ENCODE measurements at regions not wholly inside any gene's neighbourhood (a gene's known extent, or its start where the extent isn't known, plus 50 kb on each side); places are given as distances from the start of the nearest gene placed in this dataset.
"Not testable (repeated sequence)": the region's sequence is repeated elsewhere in the genome, so short reads cannot be mapped to it uniquely, and the experiment has no call there.

DNA sequence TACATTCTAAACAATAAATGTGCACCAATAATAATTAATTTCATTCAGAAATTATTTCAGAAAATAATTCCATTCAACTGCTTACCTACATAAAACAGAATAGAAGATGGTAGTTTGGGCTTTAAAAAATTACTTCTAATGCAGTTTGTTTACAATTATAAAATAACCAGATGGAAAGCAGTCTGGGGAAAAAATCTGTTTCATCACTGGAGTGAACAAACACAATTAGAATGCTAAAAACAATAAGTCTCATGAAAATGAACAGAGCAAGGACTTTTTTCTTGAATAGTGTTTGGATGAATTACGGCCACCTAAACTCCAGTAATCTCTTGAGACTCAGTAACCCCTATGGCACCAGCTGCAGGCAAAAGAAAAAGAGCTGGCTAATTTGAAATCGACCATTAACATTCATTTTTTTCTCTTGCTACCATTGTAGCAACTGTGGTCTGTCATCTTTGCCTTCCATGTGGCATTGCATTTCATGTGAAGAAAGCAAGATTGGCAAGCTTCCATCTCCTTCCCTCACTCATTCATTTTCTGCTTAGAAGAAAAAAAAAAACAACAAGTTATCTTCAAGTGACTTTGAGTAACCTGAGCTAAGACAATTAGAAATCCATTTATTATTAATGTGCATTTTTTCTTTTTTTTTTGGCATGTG is 88.4 kb upstream of the CEP85L start:
- no peaks in the 10 kb centered on the region for H3K36me3 ChIP-seq (replicated peaks)
- in situ Hi-C loops (cut with MboI; ENCODE audit: low sequenced_read_pairs) = no loop called here
- H3K4me3 ChIP-seq = no peak overlapping the region
- DNase-seq (ENCODE audit: low spot score in 2 of 2) = no peak
- H3K9me3 ChIP-seq = no peaks in the 10 kb centered on the region
- no peaks in the 10 kb centered on the region for H3K4me1 ChIP-seq
- H3K27me3 ChIP-seq (ENCODE audit: low read depth) = no peaks in the 10 kb centered on the region

- H3K4me3 ChIP-seq = no peak overlapping the region
- H3K36me3 ChIP-seq (replicated peaks) = no peaks in the 10 kb centered on the region
- no peaks in the 10 kb centered on the region for H3K9me3 ChIP-seq
- DNase-seq (ENCODE audit: low spot score in 2 of 2) = no peak
- H3K4me1 ChIP-seq = no peaks in the 10 kb centered on the region
- no peaks in the 10 kb centered on the region for H3K27me3 ChIP-seq (ENCODE audit: low read depth)
- in situ Hi-C loops (cut with MboI; ENCODE audit: low sequenced_read_pairs) = no loop called here
Measured at GRCh38 chr6:118736440-118736839, 85.0 kb upstream of the CEP85L start.

GRCh38 chr6:118735320-118735719 is 83.9 kb upstream of the CEP85L start:
- in situ Hi-C loops (cut with MboI; ENCODE audit: low sequenced_read_pairs) = no loop called here
- H3K4me3 ChIP-seq = no peak overlapping the region
- no peaks in the 10 kb centered on the region for H3K36me3 ChIP-seq (replicated peaks)
- H3K27me3 ChIP-seq (ENCODE audit: low read depth) = no peaks in the 10 kb centered on the region
- DNase-seq (ENCODE audit: low spot score in 2 of 2) = peak in 1 of 2 experiments; percentile 12
- no peaks in the 10 kb centered on the region for H3K9me3 ChIP-seq
- no peaks in the 10 kb centered on the region for H3K4me1 ChIP-seq

- H3K9me3 ChIP-seq = no peaks in the 10 kb centered on the region
- no peak for DNase-seq (ENCODE audit: low spot score in 2 of 2)
- no peaks in the 10 kb centered on the region for H3K27me3 ChIP-seq (ENCODE audit: low read depth)
- H3K4me3 ChIP-seq = no peak overlapping the region
- H3K36me3 ChIP-seq (replicated peaks) = no peaks in the 10 kb centered on the region
- in situ Hi-C loops (cut with MboI; ENCODE audit: low sequenced_read_pairs) = no loop called here
- H3K4me1 ChIP-seq = no peaks in the 10 kb centered on the region
Measured at GRCh38 chr6:118725944-118726343, 74.6 kb upstream of the CEP85L start.

DNA sequence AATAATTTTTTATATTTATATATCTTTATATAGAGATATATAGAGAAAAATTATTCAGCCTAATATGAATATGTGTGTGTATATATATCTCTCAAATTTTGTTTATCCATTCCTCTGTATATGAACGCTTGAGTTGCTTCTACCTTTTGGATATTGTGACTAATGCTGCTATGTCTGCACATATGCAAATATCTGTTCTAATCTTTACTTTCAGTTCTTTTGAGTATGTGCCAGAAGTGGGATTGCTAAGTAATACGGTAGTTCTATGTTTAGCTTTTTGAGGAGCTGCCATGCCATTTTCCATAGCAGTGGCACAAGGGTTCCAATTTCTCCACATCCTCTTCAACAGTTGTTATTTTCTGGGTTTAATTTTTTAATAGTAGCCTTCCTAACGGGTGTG is 72.8 kb upstream of the CEP85L start:
- Histone ChIP-seq H3K4me3 (no peak overlapping the region), H3K27me3 (ENCODE audit: low read depth) (no peaks in the 10 kb centered on the region), H3K4me1 (no peaks in the 10 kb centered on the region), H3K9me3 (no peaks in the 10 kb centered on the region), H3K36me3 (replicated peaks) (no peaks in the 10 kb centered on the region)
- in situ Hi-C loops (cut with MboI; ENCODE audit: low sequenced_read_pairs) = no loop called here
- peak in 1 of 2 experiments; percentile 14 for DNase-seq (ENCODE audit: low spot score in 2 of 2)

DNA sequence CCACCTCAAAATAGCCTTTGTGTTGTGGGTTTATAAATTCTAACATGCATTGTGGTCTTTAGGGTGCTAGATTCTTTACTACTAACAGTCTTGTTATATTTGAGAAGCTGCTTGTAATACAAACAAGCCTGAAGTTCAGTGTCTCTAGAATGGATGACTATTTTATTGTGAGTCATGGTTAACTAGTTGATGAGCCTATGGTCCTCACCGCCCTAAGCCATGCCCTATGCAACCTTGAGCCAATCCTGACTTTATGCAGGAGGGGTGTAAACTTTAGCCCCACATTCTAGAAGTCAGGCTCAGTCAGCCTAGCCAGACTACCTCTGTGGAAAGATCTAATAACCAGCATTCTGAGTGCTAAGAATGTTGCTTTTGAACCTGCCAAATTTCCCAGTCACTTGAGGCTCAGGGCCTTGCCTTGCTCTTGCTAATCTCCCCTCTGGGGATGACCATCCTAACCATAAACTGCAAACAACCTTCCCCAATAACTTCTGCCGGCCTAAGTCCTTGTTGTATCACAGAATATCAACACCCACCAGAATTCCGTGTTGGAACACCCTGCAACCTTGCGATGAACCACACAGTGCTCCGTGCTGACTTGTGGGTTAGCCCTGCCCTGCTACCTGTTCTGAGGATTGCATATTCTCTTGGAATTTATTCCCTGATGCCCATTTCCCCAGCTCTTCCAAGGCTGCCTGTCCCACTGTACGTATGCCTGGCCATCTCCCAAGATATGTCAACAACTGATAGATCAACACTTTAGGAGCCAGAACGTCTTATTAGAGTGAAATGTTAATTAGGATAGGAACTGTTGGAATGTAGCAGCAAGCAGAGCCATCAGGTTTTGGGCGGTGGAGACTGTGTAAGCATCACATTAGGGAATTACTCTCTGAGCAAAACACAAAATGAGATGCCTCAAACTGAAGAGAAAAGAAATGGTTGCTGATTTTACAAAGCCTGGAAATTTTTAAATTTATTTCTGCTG is 71.7 kb upstream of the CEP85L start:
- no peaks in the 10 kb centered on the region for H3K27me3 ChIP-seq (ENCODE audit: low read depth)
- in situ Hi-C loops (cut with MboI; ENCODE audit: low sequenced_read_pairs) = no loop called here
- no peaks in the 10 kb centered on the region for H3K36me3 ChIP-seq (replicated peaks)
- no peaks in the 10 kb centered on the region for H3K9me3 ChIP-seq
- no peaks in the 10 kb centered on the region for H3K4me1 ChIP-seq
- no peak for DNase-seq (ENCODE audit: low spot score in 2 of 2)
- no peak overlapping the region for H3K4me3 ChIP-seq

DNA sequence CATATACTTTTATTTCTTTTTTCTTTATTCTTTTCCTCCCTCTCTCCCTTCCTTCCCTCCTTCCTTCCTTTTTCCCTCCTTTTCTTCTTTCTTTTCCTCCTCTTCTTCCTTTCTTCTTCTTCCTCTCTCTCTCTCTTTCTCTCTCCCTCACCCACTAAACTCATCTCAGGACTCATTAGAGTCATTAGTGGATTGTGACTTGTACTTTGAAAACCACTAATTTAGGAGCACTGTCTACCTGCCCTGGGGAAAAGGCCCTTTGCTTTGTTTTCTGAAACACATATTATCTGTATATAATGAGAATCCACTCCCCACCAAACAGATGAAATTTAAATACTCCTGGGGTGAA is 68.7 kb upstream of the CEP85L start:
- Histone ChIP-seq H3K4me1 (no peaks in the 10 kb centered on the region), H3K27me3 (ENCODE audit: low read depth) (no peaks in the 10 kb centered on the region), H3K9me3 (no peaks in the 10 kb centered on the region), H3K36me3 (replicated peaks) (no peaks in the 10 kb centered on the region), H3K4me3 (no peak overlapping the region)
- DNase-seq (ENCODE audit: low spot score in 2 of 2) = no peak
- in situ Hi-C loops (cut with MboI; ENCODE audit: low sequenced_read_pairs) = no loop called here

GRCh38 chr6:118719351-118720124 is 68.1 kb upstream of the CEP85L start:
- Histone ChIP-seq H3K4me1 (no peaks in the 10 kb centered on the region), H3K36me3 (replicated peaks) (no peaks in the 10 kb centered on the region), H3K27me3 (ENCODE audit: low read depth) (no peaks in the 10 kb centered on the region), H3K9me3 (no peaks in the 10 kb centered on the region), H3K4me3 (no peak overlapping the region)
- no peak for DNase-seq (ENCODE audit: low spot score in 2 of 2)
- in situ Hi-C loops (cut with MboI; ENCODE audit: low sequenced_read_pairs) = no loop called here

DNA sequence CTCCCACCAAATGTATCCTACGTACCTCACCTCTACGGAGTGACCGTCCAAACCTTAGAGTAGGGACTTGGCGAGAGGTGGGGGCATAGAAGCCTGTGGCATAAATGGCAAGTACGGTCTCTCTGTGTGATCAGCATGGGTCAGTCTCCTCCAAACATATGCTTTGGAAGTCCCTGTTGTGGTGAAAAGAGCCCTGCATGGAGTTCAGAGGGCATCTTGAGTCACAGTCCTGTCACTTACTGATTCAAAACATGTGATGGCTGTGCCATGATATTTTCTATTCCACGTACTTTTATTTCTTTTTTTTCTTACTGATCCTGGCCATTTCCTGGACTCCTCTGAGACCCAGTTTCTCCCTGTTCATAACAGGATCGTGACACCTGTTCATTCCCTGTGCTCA is 67.5 kb upstream of the CEP85L start:
- Histone ChIP-seq H3K4me3 (no peak overlapping the region), H3K36me3 (replicated peaks) (no peaks in the 10 kb centered on the region), H3K4me1 (no peaks in the 10 kb centered on the region), H3K27me3 (ENCODE audit: low read depth) (no peaks in the 10 kb centered on the region), H3K9me3 (no peaks in the 10 kb centered on the region)
- DNase-seq (ENCODE audit: low spot score in 2 of 2) = no peak
- in situ Hi-C loops (cut with MboI; ENCODE audit: low sequenced_read_pairs) = no loop called here

DNA sequence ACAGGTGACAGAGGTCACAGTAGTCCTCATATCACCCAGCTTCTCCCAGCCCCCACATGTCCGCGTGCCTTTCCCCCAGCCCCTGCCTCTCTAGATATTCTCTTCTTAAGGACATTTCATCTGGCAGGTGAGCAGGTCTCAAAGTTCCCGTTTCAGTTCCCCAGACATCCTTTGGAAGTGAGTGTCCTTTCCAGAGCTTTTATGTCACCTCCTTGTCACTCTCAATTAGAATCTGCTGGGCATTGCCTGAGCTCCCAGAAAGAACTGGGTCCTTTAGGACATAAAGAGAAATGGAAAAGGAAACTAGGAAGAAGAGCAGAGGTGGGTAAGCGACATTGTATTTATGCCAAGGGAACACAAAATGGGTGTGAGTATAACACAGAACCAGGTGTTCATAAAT is 66.9 kb upstream of the CEP85L start:
- Histone ChIP-seq H3K27me3 (ENCODE audit: low read depth) (no peaks in the 10 kb centered on the region), H3K4me3 (no peak overlapping the region), H3K4me1 (no peaks in the 10 kb centered on the region), H3K36me3 (replicated peaks) (no peaks in the 10 kb centered on the region), H3K9me3 (no peaks in the 10 kb centered on the region)
- DNase-seq (ENCODE audit: low spot score in 2 of 2) = no peak
- in situ Hi-C loops (cut with MboI; ENCODE audit: low sequenced_read_pairs) = no loop called here

DNA sequence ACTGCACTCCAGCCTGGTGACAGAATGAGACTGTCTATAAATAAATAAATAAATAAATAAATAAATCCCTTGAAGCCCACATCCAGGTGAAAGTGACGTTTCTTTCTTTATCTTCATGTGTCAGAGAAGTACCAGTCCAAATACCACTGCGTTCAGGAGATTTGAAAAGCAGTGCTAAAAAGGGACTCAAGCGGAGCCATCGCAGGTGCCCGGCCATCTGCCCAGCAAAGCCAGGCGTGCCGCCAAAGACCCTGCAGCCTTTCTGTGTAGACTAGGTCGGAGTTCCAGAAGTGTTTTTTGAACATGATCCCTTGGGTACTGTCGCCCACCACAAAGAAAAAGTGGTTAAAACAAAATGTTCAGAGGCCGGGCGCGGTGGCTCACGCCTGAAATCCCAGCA is 65.7 kb upstream of the CEP85L start:
- Histone ChIP-seq H3K4me1 (no peaks in the 10 kb centered on the region), H3K36me3 (replicated peaks) (no peaks in the 10 kb centered on the region), H3K27me3 (ENCODE audit: low read depth) (no peaks in the 10 kb centered on the region), H3K4me3 (no peak overlapping the region), H3K9me3 (no peaks in the 10 kb centered on the region)
- in situ Hi-C loops (cut with MboI; ENCODE audit: low sequenced_read_pairs) = no loop called here
- no peak for DNase-seq (ENCODE audit: low spot score in 2 of 2)

DNA sequence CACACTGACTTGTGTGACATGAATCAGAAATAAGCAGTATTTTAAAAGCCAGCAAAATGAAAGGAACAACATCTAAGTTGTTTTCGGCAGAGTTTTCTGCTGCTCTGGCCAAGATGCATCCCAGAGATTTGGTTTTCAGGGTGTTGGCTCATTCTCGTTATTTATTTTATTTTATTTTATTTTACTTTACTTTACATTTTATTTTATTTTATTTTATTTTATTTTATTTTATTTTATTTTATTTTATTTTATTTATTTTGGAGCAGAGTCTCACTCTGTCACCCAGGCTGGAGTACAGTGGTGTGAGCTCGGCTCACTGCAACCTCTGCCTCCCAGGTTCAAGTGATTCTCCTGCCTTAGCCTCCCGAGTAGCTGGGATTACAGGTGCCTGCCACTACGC is 64.5 kb upstream of the CEP85L start:
- H3K27me3 ChIP-seq (ENCODE audit: low read depth); H3K9me3 ChIP-seq; in situ Hi-C loops (cut with MboI; ENCODE audit: low sequenced_read_pairs): not testable (repeated sequence)

DNA sequence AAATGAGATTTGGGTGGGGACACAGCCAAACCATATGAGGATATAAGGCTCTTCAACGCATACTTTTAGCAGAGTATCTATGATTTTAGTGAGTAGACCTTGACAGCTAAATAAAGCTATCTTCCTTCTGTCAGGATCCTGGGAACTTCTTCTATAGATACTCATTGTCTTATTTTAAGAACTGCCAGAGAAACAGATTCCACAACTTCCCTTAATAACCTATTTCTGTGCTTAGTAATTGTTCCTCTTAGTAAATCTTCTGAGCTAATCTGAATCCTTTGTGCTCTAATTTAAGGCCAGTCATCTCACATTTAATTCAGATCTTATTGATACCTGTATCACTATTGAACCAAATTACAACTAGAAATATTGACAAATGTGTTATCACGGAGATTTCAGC is 64.0 kb upstream of the CEP85L start:
- DNase-seq (ENCODE audit: low spot score in 2 of 2) = no peak
- Histone ChIP-seq H3K27me3 (ENCODE audit: low read depth) (no peaks in the 10 kb centered on the region), H3K36me3 (replicated peaks) (no peaks in the 10 kb centered on the region), H3K4me1 (no peaks in the 10 kb centered on the region), H3K4me3 (no peak overlapping the region), H3K9me3 (no peaks in the 10 kb centered on the region)
- in situ Hi-C loops (cut with MboI; ENCODE audit: low sequenced_read_pairs) = no loop called here

More for the DNA sequence above, 64.5 kb upstream of the CEP85L start:
- H3K4me3 ChIP-seq; DNase-seq (ENCODE audit: low spot score in 2 of 2); H3K4me1 ChIP-seq; H3K36me3 ChIP-seq (replicated peaks): not testable (repeated sequence)

DNA sequence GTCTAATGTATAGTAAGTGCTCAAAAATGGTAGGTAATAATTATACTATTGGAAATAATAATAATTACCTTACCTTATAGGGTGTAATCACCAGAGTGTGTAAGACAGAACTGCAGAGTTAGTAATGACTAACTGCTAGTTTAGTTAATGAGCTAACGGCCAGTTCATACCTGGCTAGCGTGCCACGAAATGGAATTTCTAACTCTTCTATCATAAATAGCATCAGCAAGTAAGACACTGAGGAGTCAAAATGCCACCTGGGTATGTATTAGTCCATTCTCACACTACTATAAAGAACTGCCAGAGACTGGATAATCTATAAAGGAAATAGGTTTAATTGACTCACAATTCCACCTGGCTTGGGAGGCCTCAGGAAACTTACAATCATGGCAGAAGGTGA is 63.4 kb upstream of the CEP85L start:
- in situ Hi-C loops (cut with MboI; ENCODE audit: low sequenced_read_pairs) = no loop called here

More for the DNA sequence above, 63.4 kb upstream of the CEP85L start:
- H3K27me3 ChIP-seq (ENCODE audit: low read depth) = no peaks in the 10 kb centered on the region
- no peak overlapping the region for H3K4me3 ChIP-seq
- H3K9me3 ChIP-seq = no peaks in the 10 kb centered on the region
- DNase-seq (ENCODE audit: low spot score in 2 of 2) = no peak
- no peaks in the 10 kb centered on the region for H3K36me3 ChIP-seq (replicated peaks)
- H3K4me1 ChIP-seq = no peaks in the 10 kb centered on the region
